ENCODE measurements at regions not wholly inside any gene's neighbourhood (a gene's known extent, or its start where the extent isn't known, plus 50 kb on each side); places are given as distances from the start of the nearest gene placed in this dataset.
"Not testable (repeated sequence)": the region's sequence is repeated elsewhere in the genome, so short reads cannot be mapped to it uniquely, and the experiment has no call there.

DNA sequence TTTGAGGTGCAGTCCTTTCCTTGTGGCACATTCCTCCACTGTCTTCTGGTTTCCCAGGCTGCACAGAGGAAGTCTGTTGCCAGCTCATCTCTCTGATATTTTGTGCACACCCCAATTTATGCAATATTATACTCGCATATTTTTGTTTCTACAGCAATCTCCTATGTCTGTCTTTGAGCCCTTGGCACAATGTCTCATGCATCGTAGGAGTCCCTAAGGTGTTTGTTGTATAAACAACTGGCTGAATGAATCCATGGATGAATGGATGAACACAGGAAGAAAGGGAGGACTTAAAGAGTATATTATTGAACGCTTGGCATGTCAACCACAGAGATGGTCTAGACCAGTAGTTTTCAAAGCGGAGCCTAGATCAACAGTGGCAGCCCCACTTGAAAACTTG, 2907.0 kb downstream of the RPIA start:
- not testable (repeated sequence) for H3K27me3 ChIP-seq; H3K4me2 ChIP-seq; H3K4me3 ChIP-seq; H3K9me3 ChIP-seq (replicated peaks in 1 of 11); H3K9ac ChIP-seq; H3K27ac ChIP-seq; H3K36me3 ChIP-seq; H4K20me1 ChIP-seq; H3K4me1 ChIP-seq

DNA sequence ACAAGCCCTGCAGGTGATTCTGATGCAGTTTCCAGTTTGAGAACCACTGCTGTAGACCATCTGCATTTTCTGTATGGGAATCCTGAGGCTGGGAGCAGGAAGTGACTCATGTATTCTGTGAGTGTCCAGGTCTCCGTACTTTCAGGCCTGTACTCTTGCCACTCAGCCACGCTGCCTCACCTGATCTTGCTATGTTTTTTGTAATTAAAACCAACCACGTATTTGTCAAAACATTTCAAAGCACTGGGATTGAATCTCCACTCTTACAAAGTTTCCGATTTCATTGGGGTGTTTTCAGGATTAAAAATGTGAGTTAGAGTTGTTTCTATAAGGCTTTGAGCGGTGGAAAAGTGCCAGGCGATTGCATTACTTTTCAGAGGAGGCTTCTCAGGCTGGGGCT, 2907.5 kb downstream of the RPIA start:
- not testable (repeated sequence) for H3K4me3 ChIP-seq; H3K27ac ChIP-seq; H3K27me3 ChIP-seq; H3K9ac ChIP-seq; H3K4me1 ChIP-seq; H3K9me3 ChIP-seq (replicated peaks in 1 of 11); H3K36me3 ChIP-seq; H3K4me2 ChIP-seq; H4K20me1 ChIP-seq

DNA sequence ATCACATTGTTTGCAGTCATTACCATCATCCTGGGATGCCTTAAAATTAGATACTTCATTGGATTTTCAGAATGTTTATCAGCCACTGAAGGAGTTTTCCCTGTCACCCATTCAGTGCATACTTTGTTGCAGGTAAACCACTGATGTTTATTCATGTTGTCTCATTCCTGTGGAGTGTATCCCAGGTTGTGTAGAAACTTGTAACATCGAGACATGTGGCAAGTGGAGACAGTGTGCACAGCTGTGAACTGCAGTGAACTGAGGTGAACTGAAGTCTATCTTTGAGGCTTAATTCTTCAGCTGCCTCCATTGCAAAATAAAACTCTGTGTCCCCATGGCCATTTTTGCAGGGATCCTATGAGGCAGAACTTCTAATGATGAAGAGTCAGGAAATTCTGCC, 2911.4 kb downstream of the RPIA start:
- not testable (repeated sequence) for H3K9ac ChIP-seq; H3K4me2 ChIP-seq; H3K4me1 ChIP-seq; H3K36me3 ChIP-seq; H3K27me3 ChIP-seq; H3K4me3 ChIP-seq; H3K27ac ChIP-seq; H4K20me1 ChIP-seq; H3K9me3 ChIP-seq (replicated peaks in 1 of 11)

DNA sequence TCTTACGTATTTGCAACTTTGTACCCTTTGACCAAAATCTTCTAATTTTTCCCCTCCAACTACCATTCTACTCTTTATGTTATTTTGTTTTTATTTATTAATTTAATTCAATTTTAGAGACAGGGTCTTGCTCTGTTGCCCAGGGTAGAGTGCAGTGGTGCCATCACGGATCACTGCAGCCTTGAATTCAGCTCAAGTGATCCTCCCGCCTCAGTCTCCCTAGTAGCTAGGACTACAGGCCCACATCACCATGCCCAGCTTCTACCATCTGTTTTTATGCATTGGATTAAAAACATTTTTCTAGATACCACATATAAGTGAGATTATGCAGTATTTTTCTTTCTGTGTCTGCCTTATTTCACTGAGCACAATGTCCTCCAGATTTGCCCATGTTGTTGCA, 2912.5 kb downstream of the RPIA start:
- H3K27me3 ChIP-seq; H3K9ac ChIP-seq; H3K4me1 ChIP-seq; H4K20me1 ChIP-seq; H3K27ac ChIP-seq; H3K4me3 ChIP-seq; H3K9me3 ChIP-seq (replicated peaks in 1 of 11); H3K4me2 ChIP-seq; H3K36me3 ChIP-seq: not testable (repeated sequence)

DNA sequence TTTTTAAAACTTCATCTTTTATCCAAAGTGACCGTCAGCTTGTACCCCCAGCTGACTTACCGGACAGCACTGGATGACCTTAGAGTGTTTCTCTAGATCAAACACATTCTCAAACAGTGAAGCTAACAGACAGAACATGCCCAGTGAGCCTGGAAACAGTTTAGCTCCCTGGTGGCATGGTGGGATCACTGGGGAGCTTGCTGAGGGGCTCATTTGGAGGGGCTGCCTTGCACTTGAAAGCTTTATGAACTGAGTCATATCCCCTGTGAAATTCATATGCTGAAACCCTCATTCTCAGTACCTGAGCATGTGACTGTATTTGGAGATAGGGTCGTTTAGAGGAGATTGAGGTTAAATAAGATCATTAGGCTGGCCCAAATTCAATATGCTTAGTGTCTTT, 2913.2 kb downstream of the RPIA start:
- H3K27me3 ChIP-seq; H3K9me3 ChIP-seq (replicated peaks in 1 of 11); H3K4me1 ChIP-seq; H4K20me1 ChIP-seq; H3K4me2 ChIP-seq; H3K27ac ChIP-seq; H3K4me3 ChIP-seq; H3K36me3 ChIP-seq; H3K9ac ChIP-seq: not testable (repeated sequence)

DNA sequence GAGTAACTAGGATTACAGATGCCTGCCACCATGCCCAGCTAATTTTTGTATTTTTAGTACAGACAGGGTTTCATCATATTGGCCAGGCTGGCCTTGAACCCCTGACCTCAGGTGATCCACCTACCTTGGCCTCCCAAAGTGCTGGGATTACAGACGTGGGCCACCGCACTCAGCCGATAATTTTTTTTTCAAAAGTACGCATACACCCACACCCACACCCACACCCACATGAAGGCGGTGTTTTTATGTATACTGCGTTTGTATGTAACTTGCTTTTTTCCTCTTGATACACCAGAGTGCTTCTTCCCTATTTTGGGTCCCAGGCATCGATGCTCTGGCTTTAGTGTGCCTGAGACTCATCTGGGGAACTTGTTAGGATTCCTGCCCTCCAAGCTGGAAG, 2932.3 kb downstream of the RPIA start:
- not testable (repeated sequence) for H3K4me2 ChIP-seq

DNA sequence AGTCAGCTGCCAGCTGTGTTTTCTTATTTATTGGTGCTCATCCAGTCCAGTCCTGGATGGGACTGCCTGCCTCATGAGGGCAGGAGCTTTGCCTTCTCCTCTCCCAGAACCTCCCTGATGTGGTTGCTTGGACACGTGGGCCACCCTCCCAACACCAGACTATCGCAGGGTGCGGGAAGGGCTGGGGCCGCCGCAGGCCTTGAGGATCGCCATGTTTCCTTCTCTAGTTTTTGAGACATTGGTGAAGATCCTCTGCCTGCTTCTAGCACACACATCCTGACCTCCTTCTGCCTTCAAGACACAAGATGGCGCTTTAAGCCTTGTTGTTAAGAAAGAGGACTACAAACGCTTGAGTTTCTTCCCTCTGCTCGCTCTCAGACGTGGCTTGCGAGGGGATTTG, 2937.0 kb downstream of the RPIA start:
- not testable (repeated sequence) for H3K9me3 ChIP-seq (replicated peaks in 1 of 11); H4K20me1 ChIP-seq

More for the DNA sequence above, 2932.3 kb downstream of the RPIA start:
- H3K9ac ChIP-seq; H3K36me3 ChIP-seq; H4K20me1 ChIP-seq; H3K4me3 ChIP-seq; H3K9me3 ChIP-seq (replicated peaks in 1 of 11); H3K4me1 ChIP-seq; H3K27ac ChIP-seq; H3K27me3 ChIP-seq: not testable (repeated sequence)

DNA sequence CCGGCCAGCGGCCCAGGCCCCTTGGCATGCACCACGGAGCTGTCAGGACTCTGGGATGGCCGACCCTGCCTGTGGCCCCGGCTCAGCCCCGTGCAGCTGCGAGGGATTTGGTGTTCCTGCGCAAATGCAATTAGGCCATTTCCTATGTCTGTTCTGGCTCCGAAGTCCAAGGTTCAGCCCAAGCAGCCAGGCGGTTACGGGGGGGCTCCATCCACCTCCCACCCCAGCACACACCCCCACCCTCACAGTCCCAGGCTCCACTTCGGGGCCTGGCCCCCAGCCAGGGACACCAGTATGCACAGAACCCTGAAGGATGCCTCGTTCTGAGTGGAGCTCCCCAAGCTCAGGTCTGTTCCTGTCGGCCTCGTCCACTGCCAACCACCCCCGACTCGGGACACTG, 2965.7 kb downstream of the RPIA start:
- H3K36me3 ChIP-seq; H4K20me1 ChIP-seq; H3K9ac ChIP-seq; H3K4me2 ChIP-seq; H3K4me3 ChIP-seq; H3K4me1 ChIP-seq; H3K27me3 ChIP-seq; H3K9me3 ChIP-seq (replicated peaks in 1 of 11); H3K27ac ChIP-seq: not testable (repeated sequence)

More for the DNA sequence above, 2937.0 kb downstream of the RPIA start:
- not testable (repeated sequence) for H3K27me3 ChIP-seq, H3K36me3 ChIP-seq, H3K9ac ChIP-seq, H3K4me3 ChIP-seq, H3K4me2 ChIP-seq, H3K4me1 ChIP-seq, H3K27ac ChIP-seq

DNA sequence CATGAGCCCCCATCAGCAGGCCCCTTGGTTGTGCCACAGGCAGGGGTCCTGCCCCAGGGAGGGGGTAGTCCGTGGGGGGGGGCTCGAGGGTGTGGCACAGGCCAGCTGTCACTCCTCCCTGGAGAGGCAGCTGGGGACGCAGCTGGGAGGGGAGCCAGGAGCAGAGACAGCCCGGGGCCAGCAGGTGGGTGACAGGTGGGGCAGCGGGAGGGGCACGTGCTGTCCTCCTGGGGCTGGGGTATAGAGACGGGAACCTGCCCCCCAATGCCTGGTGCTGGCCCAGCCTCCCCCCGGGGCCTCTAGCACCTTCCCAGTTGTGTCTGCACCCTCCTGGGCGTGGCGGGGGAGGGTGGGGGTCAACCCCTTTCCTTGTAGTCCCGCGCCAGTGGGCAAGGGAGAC, 2966.9 kb downstream of the RPIA start:
- H3K36me3 ChIP-seq; H3K27ac ChIP-seq; H3K9ac ChIP-seq; H3K9me3 ChIP-seq (replicated peaks in 1 of 11); H3K4me3 ChIP-seq; H4K20me1 ChIP-seq; H3K27me3 ChIP-seq; H3K4me1 ChIP-seq; H3K4me2 ChIP-seq: not testable (repeated sequence)

DNA sequence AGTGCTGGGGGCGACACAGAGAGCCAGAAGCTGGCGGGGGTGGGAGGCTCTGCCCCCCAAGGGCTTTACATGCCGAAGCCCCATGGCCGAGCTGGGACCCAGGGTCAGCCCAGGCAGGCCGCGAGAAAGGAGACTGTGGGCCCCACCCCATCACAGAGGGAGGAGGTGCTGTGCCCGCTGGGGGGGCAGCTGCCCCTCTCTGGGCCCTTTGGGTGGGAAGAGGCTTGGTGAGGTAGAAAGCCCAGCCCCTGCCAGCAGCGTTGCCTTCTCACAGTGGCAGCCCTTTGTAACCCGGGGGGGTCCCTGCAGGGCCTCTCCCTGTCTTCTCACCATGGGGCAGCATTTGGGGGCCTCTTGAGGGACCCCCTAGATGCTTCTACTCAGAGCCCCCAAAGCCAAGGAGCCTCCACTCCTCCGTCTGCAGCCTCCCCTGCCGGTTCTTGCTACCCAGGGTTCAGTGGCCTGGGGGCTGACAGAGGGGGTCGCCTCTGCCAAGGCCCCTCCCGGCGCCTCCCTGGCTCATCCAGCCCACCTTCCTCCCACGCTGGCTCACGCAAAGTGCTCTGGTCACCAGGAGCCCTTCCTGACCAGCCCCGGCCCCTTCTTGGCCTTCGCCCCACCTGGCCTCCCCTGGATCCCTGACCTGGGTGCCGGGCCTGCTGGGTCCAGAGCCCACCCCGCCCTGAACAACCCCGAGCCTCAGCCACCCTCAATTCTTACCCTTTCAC, 2967.9 kb downstream of the RPIA start:
- not testable (repeated sequence) for H3K36me3 ChIP-seq; H3K27ac ChIP-seq; H3K27me3 ChIP-seq; H3K9me3 ChIP-seq (replicated peaks in 1 of 11); H3K9ac ChIP-seq; H3K4me3 ChIP-seq; H4K20me1 ChIP-seq; H3K4me2 ChIP-seq; H3K4me1 ChIP-seq

DNA sequence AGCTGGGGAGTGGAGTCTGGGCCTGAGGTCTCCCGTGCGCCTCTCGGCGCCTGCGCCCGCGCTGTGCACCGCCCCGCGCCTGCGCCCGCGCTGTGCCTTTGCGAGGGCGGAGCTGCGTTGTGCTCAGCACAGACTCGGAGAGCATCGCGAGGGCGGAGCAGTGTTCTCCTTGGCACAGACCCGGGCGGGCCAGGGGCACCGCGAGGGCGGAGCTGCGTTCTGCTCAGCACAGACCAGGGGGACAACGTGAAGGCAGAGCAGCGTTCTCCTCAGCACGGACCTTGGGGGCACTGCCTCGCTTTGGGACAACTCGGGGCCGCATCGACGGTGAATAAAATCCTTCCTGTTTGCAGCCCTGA, 2968.4 kb downstream of the RPIA start:
- not testable (repeated sequence) for H4K20me1 ChIP-seq; H3K4me2 ChIP-seq; H3K9ac ChIP-seq; H3K9me3 ChIP-seq (replicated peaks in 1 of 11); H3K36me3 ChIP-seq; H3K27ac ChIP-seq; H3K27me3 ChIP-seq; H3K4me3 ChIP-seq; H3K4me1 ChIP-seq

DNA sequence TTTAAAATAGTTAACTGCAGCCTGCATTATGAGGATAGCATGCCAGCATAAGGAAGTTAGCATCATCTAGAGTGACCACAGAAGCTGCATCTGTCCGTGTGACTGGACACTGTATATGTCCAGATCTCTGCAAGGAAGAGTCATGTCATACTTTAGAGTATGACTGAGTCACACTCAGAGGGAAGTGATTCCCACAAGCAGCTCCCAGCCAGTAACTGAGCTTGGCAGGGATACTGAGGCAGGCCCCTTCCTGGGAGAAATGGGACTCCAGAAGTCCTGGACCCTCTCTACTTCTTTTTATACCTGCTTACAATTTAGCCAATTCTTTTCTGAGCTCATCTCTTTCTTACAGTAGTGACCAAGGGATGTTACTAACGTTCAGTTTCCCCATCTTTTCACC, 2975.9 kb downstream of the RPIA start:
- H3K36me3 ChIP-seq; H3K4me2 ChIP-seq; H3K4me3 ChIP-seq; H3K4me1 ChIP-seq; H3K27me3 ChIP-seq; H3K27ac ChIP-seq; H3K9ac ChIP-seq; H4K20me1 ChIP-seq; H3K9me3 ChIP-seq (replicated peaks in 1 of 11): not testable (repeated sequence)

DNA sequence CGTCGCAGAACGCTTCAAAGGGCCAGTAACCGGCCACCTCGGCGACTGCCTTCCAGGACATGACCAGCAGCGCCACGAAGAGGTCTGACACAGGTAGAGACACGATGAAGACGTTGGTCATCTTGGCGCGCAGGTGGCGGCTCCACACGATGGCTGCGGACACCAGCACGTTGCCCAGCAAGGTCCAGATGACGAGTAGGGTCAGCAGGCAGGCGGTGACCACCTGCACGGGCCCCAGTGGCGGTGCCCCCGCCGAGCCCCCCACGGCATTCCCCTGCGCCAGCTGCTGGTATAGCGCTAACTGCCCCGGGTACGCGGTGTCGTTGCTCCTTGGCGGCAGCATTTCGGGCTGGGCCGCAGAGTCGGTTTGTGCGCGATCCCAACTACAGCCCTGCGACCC, 2994.1 kb downstream of the RPIA start:
- not testable (repeated sequence) for H3K36me3 ChIP-seq; H3K4me3 ChIP-seq; H3K9ac ChIP-seq; H3K27ac ChIP-seq; H4K20me1 ChIP-seq; H3K27me3 ChIP-seq; H3K4me1 ChIP-seq; H3K4me2 ChIP-seq; H3K9me3 ChIP-seq (replicated peaks in 1 of 11)

DNA sequence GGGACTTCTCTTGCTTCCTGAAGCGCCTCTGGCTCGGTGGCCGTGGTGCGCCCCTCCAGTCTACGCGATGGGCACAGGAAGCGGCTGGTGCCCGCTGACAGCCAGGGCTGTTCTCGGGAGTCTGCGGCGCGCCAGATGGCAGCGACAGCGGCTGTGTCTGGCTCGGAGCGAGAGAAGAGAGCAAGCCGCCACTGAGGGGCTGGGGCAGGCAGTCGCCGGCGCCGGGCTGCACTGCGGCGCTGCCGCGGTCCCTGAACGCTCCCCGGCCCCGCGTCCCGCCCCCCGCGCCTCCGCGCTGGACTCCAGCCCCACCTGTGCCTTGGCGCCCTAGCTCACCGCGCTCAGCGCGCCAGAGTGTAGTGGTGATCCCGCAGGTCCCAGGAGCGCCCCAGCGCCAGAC, 2994.6 kb downstream of the RPIA start:
- H3K4me1 ChIP-seq; H3K4me3 ChIP-seq; H3K9ac ChIP-seq; H3K4me2 ChIP-seq; H3K27ac ChIP-seq; H3K27me3 ChIP-seq; H4K20me1 ChIP-seq; H3K9me3 ChIP-seq (replicated peaks in 1 of 11); H3K36me3 ChIP-seq: not testable (repeated sequence)
